NOMO-1 treated with dmso at 0.1 percent for 144 hours (cell line): ENCODE measurements at regions not wholly inside any gene's neighbourhood (a gene's known extent, or its start where the extent isn't known, plus 50 kb on each side); places are given as distances from the start of the nearest gene placed in this dataset.
"Not testable (repeated sequence)": the region's sequence is repeated elsewhere in the genome, so short reads cannot be mapped to it uniquely, and the experiment has no call there.

Experiments used
- DNase-seq: peaks from one replicate; lab custom pipeline; 2025; ENCODE audit not compliant: unreplicated experiment; lab: John Stamatoyannopoulos, UW

- DNase-seq, result no peak
These were observed 264.7 kb downstream of the SOX9 start for GRCh38 chr17:72385475-72385874.

GRCh38 chr17:72386173-72386572 is 265.4 kb downstream of the SOX9 start:
- not testable (repeated sequence) for DNase-seq

GRCh38 chr17:72386619-72387237 is 265.9 kb downstream of the SOX9 start:
- no peak for DNase-seq

- no peak for DNase-seq
These were observed 266.7 kb downstream of the SOX9 start for GRCh38 chr17:72387487-72387886.

GRCh38 chr17:72387969-72388368 is 267.1 kb downstream of the SOX9 start:
- no peak for DNase-seq

- no peak for DNase-seq
These were observed 268.1 kb downstream of the SOX9 start for GRCh38 chr17:72388765-72389473.

GRCh38 chr17:72390675-72391508 is 270.1 kb downstream of the SOX9 start:
- DNase-seq, result no peak

GRCh38 chr17:72392056-72393010 is 271.5 kb downstream of the SOX9 start:
- DNase-seq, result no peak

GRCh38 chr17:72393553-72393952 is 272.7 kb downstream of the SOX9 start:
- DNase-seq, result no peak

- no peak for DNase-seq
These were observed 273.7 kb downstream of the SOX9 start for GRCh38 chr17:72394531-72394930.

GRCh38 chr17:72396121-72396520 is 275.3 kb downstream of the SOX9 start:
- DNase-seq, result no peak

GRCh38 chr17:72397223-72397667 is 276.4 kb downstream of the SOX9 start:
- no peak for DNase-seq

- no peak for DNase-seq
These were observed 276.9 kb downstream of the SOX9 start for GRCh38 chr17:72397687-72398086.

GRCh38 chr17:72399023-72399607 is 278.3 kb downstream of the SOX9 start:
- DNase-seq, result no peak

- no peak for DNase-seq
These were observed 279.0 kb downstream of the SOX9 start for GRCh38 chr17:72399608-72400487.

- no peak for DNase-seq
These were observed 279.6 kb downstream of the SOX9 start for GRCh38 chr17:72400488-72400827.

- DNase-seq, result no peak
These were observed 280.0 kb downstream of the SOX9 start for GRCh38 chr17:72400863-72401262.

- DNase-seq, result no peak
These were observed 281.3 kb downstream of the SOX9 start for GRCh38 chr17:72401883-72402726.
